ENCODE measurements at regions not wholly inside any gene's neighbourhood (a gene's known extent, or its start where the extent isn't known, plus 50 kb on each side); places are given as distances from the start of the nearest gene placed in this dataset.

- TF ChIP-seq CTCF (IDR thresholded peaks at IDR 0.05), result no peak
- TF ChIP-seq POLR2AphosphoS5 (IDR thresholded peaks at IDR 0.05; ENCODE audit: insufficient read depth in 1 of 2, low read depth in 1 of 2), result no peak
Observed at GRCh38 chr6:44698602-44699001, 311.1 kb downstream of the CDC5L start.

All from vagina (tissue), 2 donors.